Endothelial cell of hepatic sinusoid (primary cell): ENCODE measurements at regions not wholly inside any gene's neighbourhood (a gene's known extent, or its start where the extent isn't known, plus 50 kb on each side); places are given as distances from the start of the nearest gene placed in this dataset.
"Not testable (repeated sequence)": the region's sequence is repeated elsewhere in the genome, so short reads cannot be mapped to it uniquely, and the experiment has no call there.

Experiments
- in situ Hi-C: cut with HindIII; loops from 2 replicates; pipeline ENCODE4 v1.10.0; 2017; ENCODE audit warnings: low sequenced_read_pairs

GRCh38 chr3:21979706-21980105 lies 228.7 kb upstream of the ZNF385D start:
- in situ Hi-C loops = no loop called here

GRCh38 chr3:21989341-21990042 lies 238.5 kb upstream of the ZNF385D start:
- in situ Hi-C loops = no loop called here

- in situ Hi-C loops = no loop called here
These were observed 240.1 kb upstream of the ZNF385D start for GRCh38 chr3:21991061-21991460.

DNA sequence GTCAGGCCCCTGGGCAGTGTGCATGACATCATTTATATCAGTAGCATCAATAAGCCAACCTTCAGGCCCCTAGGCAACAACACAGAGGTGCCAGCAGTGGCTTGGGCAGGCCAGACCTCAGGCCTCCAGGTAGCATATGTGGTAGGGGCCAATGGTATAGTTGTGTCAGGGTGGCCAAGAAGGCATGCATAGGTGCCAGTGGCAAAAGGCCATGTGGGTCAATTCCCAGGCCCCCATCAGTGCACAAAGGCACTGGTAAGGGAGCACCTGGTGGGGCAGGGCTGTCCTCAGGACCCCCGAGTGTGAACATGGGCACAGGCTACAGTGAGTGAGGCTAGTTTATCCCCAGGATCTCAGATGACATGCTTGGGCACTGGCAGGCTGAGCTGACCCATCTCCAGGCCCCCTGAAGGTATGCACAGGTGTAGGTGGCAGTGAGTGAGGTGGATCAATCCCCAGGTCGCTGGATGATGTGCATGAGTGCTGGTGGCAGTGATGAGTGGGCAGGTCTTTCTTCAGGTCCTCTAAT lies 244.1 kb upstream of the ZNF385D start:
- in situ Hi-C loops = no loop called here

GRCh38 chr3:22007368-22007767 lies 256.4 kb upstream of the ZNF385D start:
- in situ Hi-C loops = no loop called here

DNA sequence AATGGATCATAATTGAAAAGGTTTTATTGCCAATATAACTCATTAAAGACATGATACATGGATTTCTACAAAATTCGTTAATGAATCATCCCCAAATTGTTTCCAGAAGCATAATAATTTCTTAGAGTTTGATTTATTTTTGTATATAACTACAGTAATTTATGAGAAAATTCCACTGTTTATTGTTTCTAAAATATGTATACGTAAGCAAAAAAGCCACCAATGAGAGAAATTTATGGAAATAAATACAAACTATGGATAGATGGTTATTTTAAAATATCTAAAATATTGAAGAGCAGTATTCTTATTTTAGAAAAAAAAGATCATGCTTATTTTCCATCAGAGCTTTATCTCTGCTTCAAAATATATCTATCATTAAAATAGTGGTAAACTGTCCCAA lies 260.0 kb upstream of the ZNF385D start:
- in situ Hi-C loops = no loop called here

DNA sequence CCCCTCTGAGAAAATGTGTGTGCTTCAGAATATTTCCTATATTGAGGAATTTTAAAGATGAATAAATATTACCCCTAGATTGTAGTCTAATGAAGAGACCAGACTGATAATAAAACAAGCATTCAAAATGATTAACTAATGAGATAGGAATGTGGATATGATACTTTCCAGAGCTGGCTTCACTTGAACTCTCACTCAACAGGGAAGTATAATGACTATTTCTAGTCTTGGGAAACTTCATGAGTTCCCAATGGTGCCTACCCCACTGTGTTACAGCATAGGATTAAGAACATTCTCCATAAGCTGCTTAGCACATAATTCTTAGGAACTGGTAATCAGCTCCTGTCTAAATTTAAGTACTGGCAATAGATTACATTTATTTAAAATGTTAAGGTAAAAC lies 261.5 kb upstream of the ZNF385D start:
- in situ Hi-C loops = no loop called here

DNA sequence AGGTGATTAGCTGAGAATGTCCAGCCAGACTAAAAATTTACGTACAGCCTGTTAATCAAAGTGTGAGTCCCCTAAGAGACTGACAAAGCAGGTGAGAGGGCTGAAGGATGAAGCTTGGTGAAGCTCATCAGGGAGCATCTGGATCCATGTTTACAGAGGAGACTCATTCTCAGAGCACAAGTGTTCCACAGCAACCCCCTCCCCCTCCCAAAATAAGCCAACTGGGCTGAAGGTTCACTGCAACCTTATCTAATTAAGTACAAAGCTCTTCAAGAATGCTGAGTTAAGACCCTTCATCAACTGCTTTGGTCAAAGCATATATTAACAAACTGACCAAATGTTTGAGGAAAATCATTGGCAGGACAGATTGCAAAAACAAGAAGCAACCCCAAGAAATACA lies 262.6 kb upstream of the ZNF385D start:
- in situ Hi-C loops = no loop called here

DNA sequence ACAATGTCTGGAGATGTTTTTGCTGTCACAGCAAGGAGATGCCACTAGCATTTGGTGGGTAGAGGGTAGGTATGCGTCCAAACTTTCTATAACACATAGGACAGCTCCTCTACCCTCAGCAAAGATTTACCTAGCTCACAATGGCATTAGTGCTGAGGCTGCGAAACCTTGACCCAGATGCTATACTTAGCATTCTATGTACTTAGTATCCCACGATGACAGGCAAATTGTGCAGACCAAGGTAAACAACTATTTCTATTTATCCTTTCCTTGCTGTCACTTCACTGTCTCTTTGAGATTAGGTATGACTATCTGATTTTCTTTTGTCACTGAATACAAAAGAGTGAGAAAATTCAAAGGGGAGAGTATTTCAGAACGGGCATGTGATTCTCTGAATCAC lies 265.2 kb upstream of the ZNF385D start:
- in situ Hi-C loops = no loop called here

- in situ Hi-C loops = not testable (repeated sequence)
These were observed 273.6 kb upstream of the ZNF385D start for GRCh38 chr3:22024638-22025037.

- in situ Hi-C loops = no loop called here
These were observed 278.5 kb upstream of the ZNF385D start for GRCh38 chr3:22029480-22029879.

DNA sequence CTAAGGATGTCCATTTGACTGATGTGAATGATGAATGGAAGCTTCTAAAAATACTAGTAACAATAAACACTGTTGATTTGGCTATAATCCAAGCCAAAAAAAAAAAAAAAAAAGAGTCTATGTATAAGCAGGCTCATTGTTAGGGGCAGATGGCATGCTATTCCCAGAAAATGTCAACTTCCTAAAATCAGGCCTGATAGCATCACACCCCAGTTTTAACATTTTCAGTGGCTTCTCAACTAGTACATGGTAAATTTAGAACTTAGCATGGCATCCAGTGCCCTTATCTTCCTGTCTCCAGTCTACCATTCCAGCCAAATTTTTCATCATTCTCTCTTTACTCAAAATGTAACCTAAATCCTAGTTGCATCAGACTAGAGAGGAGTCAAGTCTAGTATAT lies 288.2 kb upstream of the ZNF385D start:
- in situ Hi-C loops = no loop called here

GRCh38 chr3:22040150-22040549 lies 289.1 kb upstream of the ZNF385D start:
- in situ Hi-C loops = no loop called here

DNA sequence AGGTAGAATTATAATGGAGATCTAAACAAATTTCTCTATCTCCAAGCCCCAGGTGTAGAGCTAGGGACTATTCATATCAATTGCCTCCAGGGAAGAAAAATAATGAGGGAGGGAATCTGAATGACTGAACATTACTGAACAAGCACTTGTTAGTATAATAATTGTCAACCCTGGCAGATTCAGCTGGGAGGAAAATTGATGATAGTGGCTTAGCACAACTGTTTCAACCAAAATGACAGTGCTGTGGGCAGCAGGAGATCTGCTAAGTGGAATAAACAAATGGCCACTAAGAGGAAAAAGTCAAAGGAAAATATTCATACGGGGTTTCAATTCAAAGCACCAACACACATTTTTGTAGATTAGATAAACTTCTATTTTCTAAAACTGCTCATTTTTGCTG lies 294.9 kb upstream of the ZNF385D start:
- in situ Hi-C loops = no loop called here

GRCh38 chr3:22063500-22063899 lies 312.5 kb upstream of the ZNF385D start:
- in situ Hi-C loops = no loop called here

- in situ Hi-C loops = no loop called here
These were observed 317.6 kb upstream of the ZNF385D start for GRCh38 chr3:22068619-22069018.

DNA sequence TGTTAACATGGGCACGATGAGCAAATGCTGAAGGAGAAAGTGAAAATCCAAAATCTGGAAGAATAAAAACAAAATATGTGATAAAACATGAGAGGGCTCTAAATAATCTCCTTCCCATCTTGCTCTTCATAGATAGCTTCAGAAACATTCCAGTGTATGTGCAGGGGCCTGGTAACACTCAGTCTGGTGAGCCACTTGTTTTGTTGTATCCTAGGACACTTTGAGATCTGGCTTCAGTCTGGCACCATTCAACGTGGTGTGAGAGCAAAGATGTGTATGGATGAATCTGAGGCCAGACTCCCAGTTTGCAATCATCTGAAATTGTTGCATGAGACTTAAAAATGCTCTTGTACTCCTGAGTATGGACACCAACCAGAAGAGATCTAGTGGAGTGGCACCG lies 337.2 kb upstream of the ZNF385D start:
- in situ Hi-C loops = no loop called here

DNA sequence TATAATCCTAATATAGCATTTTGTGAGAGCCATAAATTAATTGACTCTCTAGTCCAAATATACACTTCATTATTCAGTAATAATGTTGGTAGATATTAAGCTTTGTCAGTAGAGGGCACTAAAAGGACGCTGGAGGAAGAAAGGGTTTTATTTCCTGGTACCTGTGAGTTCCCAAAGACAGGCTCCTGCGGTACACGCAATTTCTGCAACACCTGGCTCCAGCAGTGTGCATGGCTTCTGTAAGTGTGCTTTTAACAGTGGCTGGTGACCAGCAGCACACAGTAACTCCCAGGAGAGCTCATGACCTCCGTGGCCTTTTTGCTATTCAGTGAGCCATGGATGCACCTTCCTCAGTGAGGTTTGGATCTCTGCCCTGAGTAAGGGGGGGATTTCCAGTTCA lies 338.3 kb upstream of the ZNF385D start:
- in situ Hi-C loops = no loop called here

DNA sequence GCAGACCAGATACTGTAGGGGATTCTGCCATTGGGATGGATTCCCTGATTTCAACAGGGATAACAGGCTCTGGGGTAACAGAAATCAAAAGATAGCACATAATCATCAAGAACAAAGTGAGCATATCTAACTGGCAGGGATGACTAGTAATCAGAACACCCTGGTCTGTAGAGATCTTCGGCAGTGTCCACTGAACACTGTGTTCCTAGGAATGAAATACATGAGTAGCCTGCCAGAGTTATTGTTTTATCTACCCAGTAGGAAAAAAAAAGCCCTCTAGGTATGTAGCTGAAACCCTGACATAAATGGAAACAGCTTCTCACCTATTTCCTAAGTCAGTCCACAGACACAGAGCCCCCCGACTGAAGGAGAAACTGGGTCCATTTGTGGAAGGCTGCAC lies 340.3 kb upstream of the ZNF385D start:
- in situ Hi-C loops = no loop called here

GRCh38 chr3:22098021-22098420 lies 347.0 kb upstream of the ZNF385D start:
- in situ Hi-C loops = no loop called here

GRCh38 chr3:22101351-22101750 lies 350.3 kb upstream of the ZNF385D start:
- in situ Hi-C loops = no loop called here

DNA sequence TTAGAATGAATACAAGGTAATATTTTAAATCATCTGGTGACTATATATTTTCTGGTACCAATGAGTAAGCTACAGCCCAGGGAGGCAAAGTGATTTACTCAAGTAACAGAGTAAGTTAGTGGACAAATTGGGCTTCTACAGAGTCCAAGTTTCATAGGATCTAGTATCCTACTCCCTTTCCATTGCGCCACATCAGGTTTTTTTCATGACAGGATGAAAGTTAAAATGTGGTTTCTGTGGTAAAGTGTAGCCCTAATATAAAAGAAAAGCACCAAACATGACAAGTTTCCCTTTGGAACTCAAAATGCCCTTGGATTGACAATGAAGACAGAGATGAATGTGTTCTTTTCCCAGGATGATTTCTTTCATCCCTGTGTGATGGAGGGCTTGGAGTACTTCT lies 350.8 kb upstream of the ZNF385D start:
- in situ Hi-C loops = no loop called here

DNA sequence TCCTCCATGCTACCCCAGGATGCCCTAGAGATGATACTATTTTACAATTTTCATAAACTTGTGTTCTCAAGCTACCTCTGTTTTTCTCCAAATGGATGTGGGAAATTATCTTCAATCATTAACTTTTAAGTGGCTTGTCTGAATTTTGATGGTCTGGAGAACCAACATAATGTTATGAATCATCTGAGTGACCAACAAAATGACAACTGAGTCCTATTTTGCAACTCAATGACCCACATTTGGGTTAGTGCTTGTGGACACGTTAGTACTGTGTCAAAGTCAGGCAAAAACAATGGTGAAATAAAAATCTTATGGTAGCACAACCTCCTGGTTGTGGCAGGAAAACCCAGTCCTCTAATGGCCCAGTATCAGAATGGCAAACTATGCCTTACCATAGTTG lies 352.4 kb upstream of the ZNF385D start:
- in situ Hi-C loops = no loop called here
